C1 segment of cervical spinal cord (tissue), 14 donors: ENCODE measurements at regions not wholly inside any gene's neighbourhood (a gene's known extent, or its start where the extent isn't known, plus 50 kb on each side); places are given as distances from the start of the nearest gene placed in this dataset.

ENCODE experiments used
- DNase-seq, 14 donors: peaks; one replicate each; lab custom pipeline; 2025; lab: John Stamatoyannopoulos, UW

GRCh38 chr14:51396222-51396815 is 156.3 kb downstream of the TMX1 start:
- DNase-seq, result peak in 2 of 14 donors; percentile 4 to 24

GRCh38 chr14:51398898-51399297 is 158.9 kb downstream of the TMX1 start:
- DNase-seq, result no peak

- DNase-seq, result no peak
Measured at GRCh38 chr14:51400139-51400538, 160.1 kb downstream of the TMX1 start.

GRCh38 chr14:51401272-51401671 is 161.2 kb downstream of the TMX1 start:
- DNase-seq, result no peak

- no peak for DNase-seq
Measured at GRCh38 chr14:51401756-51402155, 161.7 kb downstream of the TMX1 start.

GRCh38 chr14:51410897-51411296 is 170.8 kb downstream of the TMX1 start:
- DNase-seq, result no peak

GRCh38 chr14:51419685-51420084 is 179.6 kb downstream of the TMX1 start:
- no peak for DNase-seq

GRCh38 chr14:51422704-51423103 is 182.7 kb downstream of the TMX1 start:
- DNase-seq, result no peak

- DNase-seq, result no peak
Measured at GRCh38 chr14:51424041-51424440, 184.0 kb downstream of the TMX1 start.

- DNase-seq, result no peak
Measured at GRCh38 chr14:51424561-51425251, 184.7 kb downstream of the TMX1 start.

GRCh38 chr14:51428981-51429380 is 188.9 kb downstream of the TMX1 start:
- DNase-seq, result no peak

- DNase-seq, result no peak
Measured at GRCh38 chr14:51430079-51430478, 190.0 kb downstream of the TMX1 start.

GRCh38 chr14:51430633-51431032 is 190.6 kb downstream of the TMX1 start:
- DNase-seq, result peak in 4 of 14 donors; percentile 1 to 5 (median 4)

- no peak for DNase-seq
Measured at GRCh38 chr14:51431033-51431709, 191.1 kb downstream of the TMX1 start.

- DNase-seq, result no peak
Measured at GRCh38 chr14:51431741-51432140, 191.7 kb downstream of the TMX1 start.

GRCh38 chr14:51432302-51432948 is 192.4 kb downstream of the TMX1 start:
- no peak for DNase-seq

- no peak for DNase-seq
Measured at GRCh38 chr14:51436630-51437029, 196.6 kb downstream of the TMX1 start.

- no peak for DNase-seq
Measured at GRCh38 chr14:51439896-51440295, 199.8 kb downstream of the TMX1 start.

GRCh38 chr14:51441001-51441400 is 201.0 kb downstream of the TMX1 start:
- no peak for DNase-seq

GRCh38 chr14:51442513-51443175 is 202.6 kb downstream of the TMX1 start:
- no peak for DNase-seq

GRCh38 chr14:51443195-51444018 is 203.4 kb downstream of the TMX1 start:
- DNase-seq, result no peak
